ENCODE measurements at regions not wholly inside any gene's neighbourhood (a gene's known extent, or its start where the extent isn't known, plus 50 kb on each side); places are given as distances from the start of the nearest gene placed in this dataset.

- no peak overlapping the region for H2BK20ac ChIP-seq (ENCODE audit: low read length)
- no peak overlapping the region for H2AK5ac ChIP-seq (ENCODE audit: low read depth, low read length)
- H2BK15ac ChIP-seq (ENCODE audit: low read length) = no peak overlapping the region
- no peaks in the 10 kb centered on the region for H3K27me3 ChIP-seq (replicated peaks in 1 of 4; ENCODE audit: control insufficient read depth in 3 of 4, extremely low read depth in 1 of 4, insufficient read depth in 3 of 4, low read length in 3 of 4)
- no peak overlapping the region for H4K5ac ChIP-seq (ENCODE audit: insufficient read length, low read depth, low read length)
- no peak overlapping the region for H2BK120ac ChIP-seq (replicated peaks; ENCODE audit: low read depth, low read length)
- POLR2A ChIA-PET (ENCODE audit: partially characterized antibody) = no interaction called here
- no peak overlapping the region for H4K91ac ChIP-seq (replicated peaks; ENCODE audit: insufficient read length, low read length)
- no peak for DNase-seq (ENCODE audit: low read depth in 1 of 2, low spot score in 2 of 2)
- H3K79me2 ChIP-seq (ENCODE audit: control insufficient read depth in 1 of 2, insufficient read depth in 2 of 2, low read length in 2 of 2) = no peaks in the 10 kb centered on the region
- CTCF ChIA-PET (ENCODE audit: partially characterized antibody) = interaction anchor here (1.5 kb wide), 1 partner anchor 14 kb away, joined by 3 read pairs; no protein-coding TSS in a partner anchor
- FAIRE-seq = no peak
- H2BK5ac ChIP-seq (ENCODE audit: low read depth, low read length) = no peak overlapping the region
- no peak overlapping the region for H3K56ac ChIP-seq (replicated peaks; ENCODE audit: insufficient read length, low read depth, low read length)
- H3K23ac ChIP-seq (ENCODE audit: insufficient read length) = no peak overlapping the region
- no peaks in the 10 kb centered on the region for H3K79me1 ChIP-seq (ENCODE audit: low read depth, low read length)
- no peak overlapping the region for H3K4me3 ChIP-seq (ENCODE audit: extremely low read depth in 1 of 4, insufficient read depth in 2 of 4, low read depth in 3 of 4, low read length in 4 of 4)
- no peaks in the 10 kb centered on the region for H3K9me3 ChIP-seq (ENCODE audit: insufficient read depth in 2 of 2, low read depth in 1 of 2, low read length in 1 of 2)
- H3K23me2 ChIP-seq (ENCODE audit: low read depth, low read length) = no peaks in the 10 kb centered on the region
- no peak overlapping the region for H3K9ac ChIP-seq (replicated peaks in 1 of 4; ENCODE audit: extremely low read depth in 1 of 4, low read depth in 3 of 4, low read length in 3 of 4)
- H3K4me1 ChIP-seq (replicated peaks in 1 of 4; ENCODE audit: control insufficient read depth in 3 of 4, insufficient read depth in 4 of 4, low read length in 3 of 4) = no peaks in the 10 kb centered on the region
- no peak overlapping the region for H3K4me2 ChIP-seq (ENCODE audit: insufficient read depth in 1 of 2, low read depth in 2 of 2, low read length in 2 of 2)
- H3K18ac ChIP-seq (ENCODE audit: extremely low read depth, low read length) = no peak overlapping the region
- no peak overlapping the region for H3K14ac ChIP-seq (ENCODE audit: insufficient read length)
- no peak overlapping the region for H3K4ac ChIP-seq (replicated peaks; ENCODE audit: insufficient read length, low read depth, low read length)
- no peaks in the 10 kb centered on the region for H4K20me1 ChIP-seq (replicated peaks in 1 of 2; ENCODE audit: control insufficient read depth in 1 of 2, insufficient read depth in 2 of 2, low read length in 2 of 2)
- H2AFZ ChIP-seq (ENCODE audit: low read length) = no peak overlapping the region
- H3K36me3 ChIP-seq (ENCODE audit: control insufficient read depth in 2 of 4, insufficient read depth in 4 of 4, low read length in 3 of 4) = no peaks in the 10 kb centered on the region
- no peak overlapping the region for H3K27ac ChIP-seq (ENCODE audit: low read depth, low read length)
- no peak overlapping the region for H2BK12ac ChIP-seq (ENCODE audit: low read depth, low read length)
- no peak overlapping the region for H4K8ac ChIP-seq (ENCODE audit: extremely low read depth, insufficient read depth, low read length)
- no peak for TF ChIP-seq POLR2AphosphoS5 (IDR thresholded peaks at IDR 0.05; ENCODE audit: low read depth, low read length)
- TF ChIP-seq, protein P1, sequence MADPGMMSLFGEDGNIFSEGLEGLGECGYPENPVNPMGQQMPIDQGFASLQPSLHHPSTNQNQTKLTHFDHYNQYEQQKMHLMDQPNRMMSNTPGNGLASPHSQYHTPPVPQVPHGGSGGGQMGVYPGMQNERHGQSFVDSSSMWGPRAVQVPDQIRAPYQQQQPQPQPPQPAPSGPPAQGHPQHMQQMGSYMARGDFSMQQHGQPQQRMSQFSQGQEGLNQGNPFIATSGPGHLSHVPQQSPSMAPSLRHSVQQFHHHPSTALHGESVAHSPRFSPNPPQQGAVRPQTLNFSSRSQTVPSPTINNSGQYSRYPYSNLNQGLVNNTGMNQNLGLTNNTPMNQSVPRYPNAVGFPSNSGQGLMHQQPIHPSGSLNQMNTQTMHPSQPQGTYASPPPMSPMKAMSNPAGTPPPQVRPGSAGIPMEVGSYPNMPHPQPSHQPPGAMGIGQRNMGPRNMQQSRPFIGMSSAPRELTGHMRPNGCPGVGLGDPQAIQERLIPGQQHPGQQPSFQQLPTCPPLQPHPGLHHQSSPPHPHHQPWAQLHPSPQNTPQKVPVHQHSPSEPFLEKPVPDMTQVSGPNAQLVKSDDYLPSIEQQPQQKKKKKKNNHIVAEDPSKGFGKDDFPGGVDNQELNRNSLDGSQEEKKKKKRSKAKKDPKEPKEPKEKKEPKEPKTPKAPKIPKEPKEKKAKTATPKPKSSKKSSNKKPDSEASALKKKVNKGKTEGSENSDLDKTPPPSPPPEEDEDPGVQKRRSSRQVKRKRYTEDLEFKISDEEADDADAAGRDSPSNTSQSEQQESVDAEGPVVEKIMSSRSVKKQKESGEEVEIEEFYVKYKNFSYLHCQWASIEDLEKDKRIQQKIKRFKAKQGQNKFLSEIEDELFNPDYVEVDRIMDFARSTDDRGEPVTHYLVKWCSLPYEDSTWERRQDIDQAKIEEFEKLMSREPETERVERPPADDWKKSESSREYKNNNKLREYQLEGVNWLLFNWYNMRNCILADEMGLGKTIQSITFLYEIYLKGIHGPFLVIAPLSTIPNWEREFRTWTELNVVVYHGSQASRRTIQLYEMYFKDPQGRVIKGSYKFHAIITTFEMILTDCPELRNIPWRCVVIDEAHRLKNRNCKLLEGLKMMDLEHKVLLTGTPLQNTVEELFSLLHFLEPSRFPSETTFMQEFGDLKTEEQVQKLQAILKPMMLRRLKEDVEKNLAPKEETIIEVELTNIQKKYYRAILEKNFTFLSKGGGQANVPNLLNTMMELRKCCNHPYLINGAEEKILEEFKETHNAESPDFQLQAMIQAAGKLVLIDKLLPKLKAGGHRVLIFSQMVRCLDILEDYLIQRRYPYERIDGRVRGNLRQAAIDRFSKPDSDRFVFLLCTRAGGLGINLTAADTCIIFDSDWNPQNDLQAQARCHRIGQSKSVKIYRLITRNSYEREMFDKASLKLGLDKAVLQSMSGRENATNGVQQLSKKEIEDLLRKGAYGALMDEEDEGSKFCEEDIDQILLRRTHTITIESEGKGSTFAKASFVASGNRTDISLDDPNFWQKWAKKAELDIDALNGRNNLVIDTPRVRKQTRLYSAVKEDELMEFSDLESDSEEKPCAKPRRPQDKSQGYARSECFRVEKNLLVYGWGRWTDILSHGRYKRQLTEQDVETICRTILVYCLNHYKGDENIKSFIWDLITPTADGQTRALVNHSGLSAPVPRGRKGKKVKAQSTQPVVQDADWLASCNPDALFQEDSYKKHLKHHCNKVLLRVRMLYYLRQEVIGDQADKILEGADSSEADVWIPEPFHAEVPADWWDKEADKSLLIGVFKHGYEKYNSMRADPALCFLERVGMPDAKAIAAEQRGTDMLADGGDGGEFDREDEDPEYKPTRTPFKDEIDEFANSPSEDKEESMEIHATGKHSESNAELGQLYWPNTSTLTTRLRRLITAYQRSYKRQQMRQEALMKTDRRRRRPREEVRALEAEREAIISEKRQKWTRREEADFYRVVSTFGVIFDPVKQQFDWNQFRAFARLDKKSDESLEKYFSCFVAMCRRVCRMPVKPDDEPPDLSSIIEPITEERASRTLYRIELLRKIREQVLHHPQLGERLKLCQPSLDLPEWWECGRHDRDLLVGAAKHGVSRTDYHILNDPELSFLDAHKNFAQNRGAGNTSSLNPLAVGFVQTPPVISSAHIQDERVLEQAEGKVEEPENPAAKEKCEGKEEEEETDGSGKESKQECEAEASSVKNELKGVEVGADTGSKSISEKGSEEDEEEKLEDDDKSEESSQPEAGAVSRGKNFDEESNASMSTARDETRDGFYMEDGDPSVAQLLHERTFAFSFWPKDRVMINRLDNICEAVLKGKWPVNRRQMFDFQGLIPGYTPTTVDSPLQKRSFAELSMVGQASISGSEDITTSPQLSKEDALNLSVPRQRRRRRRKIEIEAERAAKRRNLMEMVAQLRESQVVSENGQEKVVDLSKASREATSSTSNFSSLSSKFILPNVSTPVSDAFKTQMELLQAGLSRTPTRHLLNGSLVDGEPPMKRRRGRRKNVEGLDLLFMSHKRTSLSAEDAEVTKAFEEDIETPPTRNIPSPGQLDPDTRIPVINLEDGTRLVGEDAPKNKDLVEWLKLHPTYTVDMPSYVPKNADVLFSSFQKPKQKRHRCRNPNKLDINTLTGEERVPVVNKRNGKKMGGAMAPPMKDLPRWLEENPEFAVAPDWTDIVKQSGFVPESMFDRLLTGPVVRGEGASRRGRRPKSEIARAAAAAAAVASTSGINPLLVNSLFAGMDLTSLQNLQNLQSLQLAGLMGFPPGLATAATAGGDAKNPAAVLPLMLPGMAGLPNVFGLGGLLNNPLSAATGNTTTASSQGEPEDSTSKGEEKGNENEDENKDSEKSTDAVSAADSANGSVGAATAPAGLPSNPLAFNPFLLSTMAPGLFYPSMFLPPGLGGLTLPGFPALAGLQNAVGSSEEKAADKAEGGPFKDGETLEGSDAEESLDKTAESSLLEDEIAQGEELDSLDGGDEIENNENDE (IDR thresholded peaks at IDR 0.05; ENCODE audit: insufficient replicate concordance, low read length) = no peak
Measured at GRCh38 chr17:70995997-70996396, 826.7 kb downstream of the KCNJ2 start.
